ENCODE measurements at regions not wholly inside any gene's neighbourhood (a gene's known extent, or its start where the extent isn't known, plus 50 kb on each side); places are given as distances from the start of the nearest gene placed in this dataset.

- Histone ChIP-seq H3K27ac (ENCODE audit: low read depth) (no peak overlapping the region), H3K4me2 (no peak overlapping the region), H4K20me1 (replicated peaks; ENCODE audit: insufficient read depth) (no peaks in the 10 kb centered on the region), H3K4me1 (ENCODE audit: insufficient read depth) (peaks cover 14% of the 10 kb centered on the region), H3K36me3 (ENCODE audit: insufficient read depth) (no peaks in the 10 kb centered on the region), H3F3A (replicated peaks; ENCODE audit: low read depth) (no peaks in the 10 kb centered on the region), H2AFZ (no peak overlapping the region), H3K27me3 (ENCODE audit: insufficient read depth) (no peaks in the 10 kb centered on the region), H3K4me3 (no peak overlapping the region), H3K9me2 (ENCODE audit: insufficient read depth) (peaks cover 7% of the 10 kb centered on the region; the same call in 1 of the 2 replicates), H3K79me2 (replicated peaks; ENCODE audit: insufficient read depth) (peaks cover 5% of the 10 kb centered on the region; the same call in 1 of the 2 replicates)
- H3K27me3 Mint-ChIP-seq (ENCODE audit: insufficient read depth, low read depth, poor library complexity), result peaks cover 4% of the 10 kb centered on the region
- H3K27ac Mint-ChIP-seq, result no peak overlapping the region
- TF ChIP-seq EZH2 (IDR thresholded peaks at IDR 0.05; ENCODE audit: low read depth, unreplicated experiment), result no peak
- TF ChIP-seq JUNB (IDR thresholded peaks at IDR 0.05; ENCODE audit: unreplicated experiment), result no peak
- no peak for TF ChIP-seq ETS1 (IDR thresholded peaks at IDR 0.05)
- TF ChIP-seq, protein P1, sequence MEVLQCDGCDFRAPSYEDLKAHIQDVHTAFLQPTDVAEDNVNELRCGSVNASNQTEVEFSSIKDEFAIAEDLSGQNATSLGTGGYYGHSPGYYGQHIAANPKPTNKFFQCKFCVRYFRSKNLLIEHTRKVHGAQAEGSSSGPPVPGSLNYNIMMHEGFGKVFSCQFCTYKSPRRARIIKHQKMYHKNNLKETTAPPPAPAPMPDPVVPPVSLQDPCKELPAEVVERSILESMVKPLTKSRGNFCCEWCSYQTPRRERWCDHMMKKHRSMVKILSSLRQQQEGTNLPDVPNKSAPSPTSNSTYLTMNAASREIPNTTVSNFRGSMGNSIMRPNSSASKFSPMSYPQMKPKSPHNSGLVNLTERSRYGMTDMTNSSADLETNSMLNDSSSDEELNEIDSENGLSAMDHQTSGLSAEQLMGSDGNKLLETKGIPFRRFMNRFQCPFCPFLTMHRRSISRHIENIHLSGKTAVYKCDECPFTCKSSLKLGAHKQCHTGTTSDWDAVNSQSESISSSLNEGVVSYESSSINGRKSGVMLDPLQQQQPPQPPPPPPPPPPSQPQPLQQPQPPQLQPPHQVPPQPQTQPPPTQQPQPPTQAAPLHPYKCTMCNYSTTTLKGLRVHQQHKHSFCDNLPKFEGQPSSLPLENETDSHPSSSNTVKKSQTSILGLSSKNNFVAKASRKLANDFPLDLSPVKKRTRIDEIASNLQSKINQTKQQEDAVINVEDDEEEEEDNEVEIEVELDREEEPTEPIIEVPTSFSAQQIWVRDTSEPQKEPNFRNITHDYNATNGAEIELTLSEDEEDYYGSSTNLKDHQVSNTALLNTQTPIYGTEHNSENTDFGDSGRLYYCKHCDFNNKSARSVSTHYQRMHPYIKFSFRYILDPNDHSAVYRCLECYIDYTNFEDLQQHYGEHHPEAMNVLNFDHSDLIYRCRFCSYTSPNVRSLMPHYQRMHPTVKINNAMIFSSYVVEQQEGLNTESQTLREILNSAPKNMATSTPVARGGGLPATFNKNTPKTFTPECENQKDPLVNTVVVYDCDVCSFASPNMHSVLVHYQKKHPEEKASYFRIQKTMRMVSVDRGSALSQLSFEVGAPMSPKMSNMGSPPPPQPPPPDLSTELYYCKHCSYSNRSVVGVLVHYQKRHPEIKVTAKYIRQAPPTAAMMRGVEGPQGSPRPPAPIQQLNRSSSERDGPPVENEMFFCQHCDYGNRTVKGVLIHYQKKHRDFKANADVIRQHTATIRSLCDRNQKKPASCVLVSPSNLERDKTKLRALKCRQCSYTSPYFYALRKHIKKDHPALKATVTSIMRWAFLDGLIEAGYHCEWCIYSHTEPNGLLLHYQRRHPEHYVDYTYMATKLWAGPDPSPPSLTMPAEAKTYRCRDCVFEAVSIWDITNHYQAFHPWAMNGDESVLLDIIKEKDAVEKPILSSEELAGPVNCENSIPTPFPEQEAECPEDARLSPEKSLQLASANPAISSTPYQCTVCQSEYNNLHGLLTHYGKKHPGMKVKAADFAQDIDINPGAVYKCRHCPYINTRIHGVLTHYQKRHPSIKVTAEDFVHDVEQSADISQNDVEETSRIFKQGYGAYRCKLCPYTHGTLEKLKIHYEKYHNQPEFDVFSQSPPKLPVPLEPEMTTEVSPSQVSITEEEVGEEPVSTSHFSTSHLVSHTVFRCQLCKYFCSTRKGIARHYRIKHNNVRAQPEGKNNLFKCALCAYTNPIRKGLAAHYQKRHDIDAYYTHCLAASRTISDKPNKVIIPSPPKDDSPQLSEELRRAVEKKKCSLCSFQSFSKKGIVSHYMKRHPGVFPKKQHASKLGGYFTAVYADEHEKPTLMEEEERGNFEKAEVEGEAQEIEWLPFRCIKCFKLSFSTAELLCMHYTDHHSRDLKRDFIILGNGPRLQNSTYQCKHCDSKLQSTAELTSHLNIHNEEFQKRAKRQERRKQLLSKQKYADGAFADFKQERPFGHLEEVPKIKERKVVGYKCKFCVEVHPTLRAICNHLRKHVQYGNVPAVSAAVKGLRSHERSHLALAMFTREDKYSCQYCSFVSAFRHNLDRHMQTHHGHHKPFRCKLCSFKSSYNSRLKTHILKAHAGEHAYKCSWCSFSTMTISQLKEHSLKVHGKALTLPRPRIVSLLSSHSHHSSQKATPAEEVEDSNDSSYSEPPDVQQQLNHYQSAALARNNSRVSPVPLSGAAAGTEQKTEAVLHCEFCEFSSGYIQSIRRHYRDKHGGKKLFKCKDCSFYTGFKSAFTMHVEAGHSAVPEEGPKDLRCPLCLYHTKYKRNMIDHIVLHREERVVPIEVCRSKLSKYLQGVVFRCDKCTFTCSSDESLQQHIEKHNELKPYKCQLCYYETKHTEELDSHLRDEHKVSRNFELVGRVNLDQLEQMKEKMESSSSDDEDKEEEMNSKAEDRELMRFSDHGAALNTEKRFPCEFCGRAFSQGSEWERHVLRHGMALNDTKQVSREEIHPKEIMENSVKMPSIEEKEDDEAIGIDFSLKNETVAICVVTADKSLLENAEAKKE (CRISPR knock-in tag; IDR thresholded peaks at IDR 0.05), result no peak
- TF ChIP-seq, protein P2, sequence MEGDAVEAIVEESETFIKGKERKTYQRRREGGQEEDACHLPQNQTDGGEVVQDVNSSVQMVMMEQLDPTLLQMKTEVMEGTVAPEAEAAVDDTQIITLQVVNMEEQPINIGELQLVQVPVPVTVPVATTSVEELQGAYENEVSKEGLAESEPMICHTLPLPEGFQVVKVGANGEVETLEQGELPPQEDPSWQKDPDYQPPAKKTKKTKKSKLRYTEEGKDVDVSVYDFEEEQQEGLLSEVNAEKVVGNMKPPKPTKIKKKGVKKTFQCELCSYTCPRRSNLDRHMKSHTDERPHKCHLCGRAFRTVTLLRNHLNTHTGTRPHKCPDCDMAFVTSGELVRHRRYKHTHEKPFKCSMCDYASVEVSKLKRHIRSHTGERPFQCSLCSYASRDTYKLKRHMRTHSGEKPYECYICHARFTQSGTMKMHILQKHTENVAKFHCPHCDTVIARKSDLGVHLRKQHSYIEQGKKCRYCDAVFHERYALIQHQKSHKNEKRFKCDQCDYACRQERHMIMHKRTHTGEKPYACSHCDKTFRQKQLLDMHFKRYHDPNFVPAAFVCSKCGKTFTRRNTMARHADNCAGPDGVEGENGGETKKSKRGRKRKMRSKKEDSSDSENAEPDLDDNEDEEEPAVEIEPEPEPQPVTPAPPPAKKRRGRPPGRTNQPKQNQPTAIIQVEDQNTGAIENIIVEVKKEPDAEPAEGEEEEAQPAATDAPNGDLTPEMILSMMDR (conservative IDR thresholded peaks at IDR 0.05; ENCODE audit: low read depth in 2 of 2), result no peak
- no peak for TF ChIP-seq POLR2AphosphoS5 (IDR thresholded peaks at IDR 0.05; ENCODE audit: low read depth)
- no peak for TF ChIP-seq EZH2phosphoT487 (IDR thresholded peaks at IDR 0.05; ENCODE audit: unreplicated experiment)
- TF ChIP-seq STAT1 (IDR thresholded peaks at IDR 0.05; ENCODE audit: unreplicated experiment), result no peak
- no peak for TF ChIP-seq CREB1 (CRISPR knock-in tag; IDR thresholded peaks at IDR 0.05; ENCODE audit: low read depth)
- TF ChIP-seq ZNF331 (CRISPR knock-in tag; IDR thresholded peaks at IDR 0.05; ENCODE audit: low read depth), result no peak
- no peak for TF ChIP-seq NANOG (IDR thresholded peaks at IDR 0.05; ENCODE audit: borderline replicate concordance)
- TF ChIP-seq, protein P3, sequence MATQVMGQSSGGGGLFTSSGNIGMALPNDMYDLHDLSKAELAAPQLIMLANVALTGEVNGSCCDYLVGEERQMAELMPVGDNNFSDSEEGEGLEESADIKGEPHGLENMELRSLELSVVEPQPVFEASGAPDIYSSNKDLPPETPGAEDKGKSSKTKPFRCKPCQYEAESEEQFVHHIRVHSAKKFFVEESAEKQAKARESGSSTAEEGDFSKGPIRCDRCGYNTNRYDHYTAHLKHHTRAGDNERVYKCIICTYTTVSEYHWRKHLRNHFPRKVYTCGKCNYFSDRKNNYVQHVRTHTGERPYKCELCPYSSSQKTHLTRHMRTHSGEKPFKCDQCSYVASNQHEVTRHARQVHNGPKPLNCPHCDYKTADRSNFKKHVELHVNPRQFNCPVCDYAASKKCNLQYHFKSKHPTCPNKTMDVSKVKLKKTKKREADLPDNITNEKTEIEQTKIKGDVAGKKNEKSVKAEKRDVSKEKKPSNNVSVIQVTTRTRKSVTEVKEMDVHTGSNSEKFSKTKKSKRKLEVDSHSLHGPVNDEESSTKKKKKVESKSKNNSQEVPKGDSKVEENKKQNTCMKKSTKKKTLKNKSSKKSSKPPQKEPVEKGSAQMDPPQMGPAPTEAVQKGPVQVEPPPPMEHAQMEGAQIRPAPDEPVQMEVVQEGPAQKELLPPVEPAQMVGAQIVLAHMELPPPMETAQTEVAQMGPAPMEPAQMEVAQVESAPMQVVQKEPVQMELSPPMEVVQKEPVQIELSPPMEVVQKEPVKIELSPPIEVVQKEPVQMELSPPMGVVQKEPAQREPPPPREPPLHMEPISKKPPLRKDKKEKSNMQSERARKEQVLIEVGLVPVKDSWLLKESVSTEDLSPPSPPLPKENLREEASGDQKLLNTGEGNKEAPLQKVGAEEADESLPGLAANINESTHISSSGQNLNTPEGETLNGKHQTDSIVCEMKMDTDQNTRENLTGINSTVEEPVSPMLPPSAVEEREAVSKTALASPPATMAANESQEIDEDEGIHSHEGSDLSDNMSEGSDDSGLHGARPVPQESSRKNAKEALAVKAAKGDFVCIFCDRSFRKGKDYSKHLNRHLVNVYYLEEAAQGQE (IDR thresholded peaks at IDR 0.05; ENCODE audit: unreplicated experiment), result no peak
- TF ChIP-seq ZNF114 (CRISPR knock-in tag; IDR thresholded peaks at IDR 0.05), result no peak
- ATAC-seq, result no peak
- no peaks in the 10 kb centered on the region for H3K9me3 Mint-ChIP-seq
- H3K4me1 Mint-ChIP-seq, result peaks cover 13% of the 10 kb centered on the region; the same call in 2 of the 3 replicates
- no peak for DNase-seq (ENCODE audit: low spot score)
- H3K36me3 Mint-ChIP-seq (ENCODE audit: low read depth), result no peaks in the 10 kb centered on the region
- no peak overlapping the region for H3K4me3 Mint-ChIP-seq
Observed at GRCh38 chr11:116406042-116406441, 366.7 kb downstream of the BUD13 start.
